ENCODE measurements at regions not wholly inside any gene's neighbourhood (a gene's known extent, or its start where the extent isn't known, plus 50 kb on each side); places are given as distances from the start of the nearest gene placed in this dataset.
A peak's percentile ranks its signal among the peaks of the same experiment; 100 is the strongest.

- no peak for DNase-seq (ENCODE audit: low read depth in 2 of 3, low spot score in 2 of 3)
These were observed 533.8 kb upstream of the ID4 start for GRCh38 chr6:19303383-19303782.

- no peak for DNase-seq (ENCODE audit: low read depth in 2 of 3, low spot score in 2 of 3)
These were observed 527.5 kb upstream of the ID4 start for GRCh38 chr6:19309661-19310060.

GRCh38 chr6:19311786-19312185 is 525.4 kb upstream of the ID4 start:
- DNase-seq (ENCODE audit: low read depth in 2 of 3, low spot score in 2 of 3): no peak

GRCh38 chr6:19312241-19312978 is 524.8 kb upstream of the ID4 start:
- DNase-seq (ENCODE audit: low read depth in 2 of 3, low spot score in 2 of 3): no peak

GRCh38 chr6:19317431-19317986 is 519.7 kb upstream of the ID4 start:
- no peak for DNase-seq (ENCODE audit: low read depth in 2 of 3, low spot score in 2 of 3)

GRCh38 chr6:19319005-19319404 is 518.2 kb upstream of the ID4 start:
- DNase-seq (ENCODE audit: low read depth in 2 of 3, low spot score in 2 of 3): no peak

- DNase-seq (ENCODE audit: low read depth in 2 of 3, low spot score in 2 of 3): no peak
These were observed 517.0 kb upstream of the ID4 start for GRCh38 chr6:19320111-19320581.

- no peak for DNase-seq (ENCODE audit: low read depth in 2 of 3, low spot score in 2 of 3)
These were observed 514.3 kb upstream of the ID4 start for GRCh38 chr6:19322691-19323485.

- no peak for DNase-seq (ENCODE audit: low read depth in 2 of 3, low spot score in 2 of 3)
These were observed 512.8 kb upstream of the ID4 start for GRCh38 chr6:19324376-19324775.

- no peak for DNase-seq (ENCODE audit: low read depth in 2 of 3, low spot score in 2 of 3)
These were observed 511.8 kb upstream of the ID4 start for GRCh38 chr6:19325335-19325789.

- DNase-seq (ENCODE audit: low read depth in 2 of 3, low spot score in 2 of 3): peak in 2 of 3 donors; percentile 18 to 64
These were observed 509.9 kb upstream of the ID4 start for GRCh38 chr6:19327241-19327640.

GRCh38 chr6:19327661-19328060 is 509.5 kb upstream of the ID4 start:
- DNase-seq (ENCODE audit: low read depth in 2 of 3, low spot score in 2 of 3): peak in 2 of 3 donors; percentile 16 to 40

- no peak for DNase-seq (ENCODE audit: low read depth in 2 of 3, low spot score in 2 of 3)
These were observed 508.1 kb upstream of the ID4 start for GRCh38 chr6:19329078-19329477.

- no peak for DNase-seq (ENCODE audit: low read depth in 2 of 3, low spot score in 2 of 3)
These were observed 506.1 kb upstream of the ID4 start for GRCh38 chr6:19331089-19331488.

GRCh38 chr6:19332806-19333460 is 504.2 kb upstream of the ID4 start:
- no peak for DNase-seq (ENCODE audit: low read depth in 2 of 3, low spot score in 2 of 3)

- DNase-seq (ENCODE audit: low read depth in 2 of 3, low spot score in 2 of 3): no peak
These were observed 503.2 kb upstream of the ID4 start for GRCh38 chr6:19333936-19334335.

- no peak for DNase-seq (ENCODE audit: low read depth in 2 of 3, low spot score in 2 of 3)
These were observed 500.6 kb upstream of the ID4 start for GRCh38 chr6:19336579-19336978.

- DNase-seq (ENCODE audit: low read depth in 2 of 3, low spot score in 2 of 3): no peak
These were observed 500.1 kb upstream of the ID4 start for GRCh38 chr6:19337101-19337500.

- no peak for DNase-seq (ENCODE audit: low read depth in 2 of 3, low spot score in 2 of 3)
These were observed 494.6 kb upstream of the ID4 start for GRCh38 chr6:19342616-19343015.

- no peak for DNase-seq (ENCODE audit: low read depth in 2 of 3, low spot score in 2 of 3)
These were observed 487.7 kb upstream of the ID4 start for GRCh38 chr6:19349429-19349828.

- DNase-seq (ENCODE audit: low read depth in 2 of 3, low spot score in 2 of 3): no peak
These were observed 483.0 kb upstream of the ID4 start for GRCh38 chr6:19354181-19354580.

Data from hematopoietic multipotent progenitor cell (in vitro differentiated cells).